C4-2B (cell line): ENCODE measurements at regions not wholly inside any gene's neighbourhood (a gene's known extent, or its start where the extent isn't known, plus 50 kb on each side); places are given as distances from the start of the nearest gene placed in this dataset.

Experiments
- H3K27ac ChIP-seq: fragments of 450-650 bp; 2 replicates; pipeline ENCODE4 v1.5.1; 2017
- ZFX ChIP-seq: fragments of 450-650 bp; IDR thresholded peaks from 2 replicates; pipeline ENCODE4 v1.6.1; 2017
- TF ChIP-seq, protein P1 (sequence below): fragments of 450-650 bp; conservative IDR thresholded peaks from 2 replicates; pipeline ENCODE4 v1.5.1; 2017; ENCODE audit warnings: mild to moderate bottlenecking

DNA sequence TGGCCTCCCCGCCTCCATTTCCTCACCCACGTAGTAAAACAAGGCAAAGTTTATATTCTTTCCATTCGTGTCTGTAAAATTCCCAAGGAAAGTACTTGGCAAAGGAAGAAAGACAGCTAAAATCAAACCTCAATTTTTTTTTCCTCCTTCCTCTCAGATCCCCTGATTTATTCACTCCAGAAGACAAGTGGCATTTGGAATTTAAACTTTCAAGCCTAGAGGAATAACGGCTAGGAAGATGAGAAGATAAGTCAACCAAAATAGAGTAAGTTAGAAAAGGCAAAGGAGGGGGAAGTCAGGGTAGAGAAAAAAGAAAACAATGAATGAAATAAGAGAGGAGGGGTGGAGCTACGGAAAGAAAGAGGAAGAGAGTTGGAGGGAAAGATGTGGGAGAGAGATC is 198.9 kb upstream of the PIK3C3 start:
- no peak for TF ChIP-seq ZFX
- TF ChIP-seq, protein P1, sequence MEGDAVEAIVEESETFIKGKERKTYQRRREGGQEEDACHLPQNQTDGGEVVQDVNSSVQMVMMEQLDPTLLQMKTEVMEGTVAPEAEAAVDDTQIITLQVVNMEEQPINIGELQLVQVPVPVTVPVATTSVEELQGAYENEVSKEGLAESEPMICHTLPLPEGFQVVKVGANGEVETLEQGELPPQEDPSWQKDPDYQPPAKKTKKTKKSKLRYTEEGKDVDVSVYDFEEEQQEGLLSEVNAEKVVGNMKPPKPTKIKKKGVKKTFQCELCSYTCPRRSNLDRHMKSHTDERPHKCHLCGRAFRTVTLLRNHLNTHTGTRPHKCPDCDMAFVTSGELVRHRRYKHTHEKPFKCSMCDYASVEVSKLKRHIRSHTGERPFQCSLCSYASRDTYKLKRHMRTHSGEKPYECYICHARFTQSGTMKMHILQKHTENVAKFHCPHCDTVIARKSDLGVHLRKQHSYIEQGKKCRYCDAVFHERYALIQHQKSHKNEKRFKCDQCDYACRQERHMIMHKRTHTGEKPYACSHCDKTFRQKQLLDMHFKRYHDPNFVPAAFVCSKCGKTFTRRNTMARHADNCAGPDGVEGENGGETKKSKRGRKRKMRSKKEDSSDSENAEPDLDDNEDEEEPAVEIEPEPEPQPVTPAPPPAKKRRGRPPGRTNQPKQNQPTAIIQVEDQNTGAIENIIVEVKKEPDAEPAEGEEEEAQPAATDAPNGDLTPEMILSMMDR = no peak
- H3K27ac ChIP-seq = no peak overlapping the region

DNA sequence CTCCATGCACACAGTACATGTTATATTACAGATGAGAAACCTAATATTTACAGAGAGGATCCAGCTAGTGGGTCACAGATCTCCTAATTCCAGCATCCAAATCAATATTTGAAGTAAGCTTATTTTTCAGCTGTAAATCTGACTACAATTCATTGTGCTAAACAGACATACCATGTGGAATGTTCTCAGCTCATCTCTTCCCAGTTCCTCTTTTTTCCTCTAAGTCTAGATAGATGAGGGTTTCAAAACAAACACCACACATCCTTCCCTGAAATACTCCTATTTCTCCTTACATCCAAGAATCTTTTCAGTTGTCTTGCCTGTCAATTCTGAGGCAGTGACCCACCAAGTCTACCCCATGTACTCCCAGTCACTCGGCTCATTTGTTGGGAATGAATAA is 200.7 kb upstream of the PIK3C3 start:
- no peak for TF ChIP-seq ZFX
- no peak overlapping the region for H3K27ac ChIP-seq

DNA sequence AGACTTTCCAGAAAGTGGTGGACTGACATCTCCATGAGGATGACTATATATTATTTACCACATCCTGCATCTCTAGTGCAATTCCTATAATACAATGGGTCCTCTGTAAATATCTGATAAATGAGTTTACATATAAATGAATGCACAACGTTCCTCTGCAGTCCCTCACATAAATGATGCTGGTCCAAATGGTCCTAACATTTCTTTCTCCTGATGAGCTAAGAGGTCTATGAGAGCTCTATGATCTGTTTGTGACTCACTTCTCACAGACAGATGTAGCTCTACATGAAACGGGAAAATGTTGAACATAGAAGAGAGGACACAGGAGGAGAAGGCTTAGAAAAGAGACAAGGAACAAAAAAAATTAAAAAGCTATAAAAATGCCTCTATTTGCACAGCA is 201.2 kb upstream of the PIK3C3 start:
- no peak overlapping the region for H3K27ac ChIP-seq
- no peak for TF ChIP-seq ZFX
- TF ChIP-seq, protein P1 = no peak

DNA sequence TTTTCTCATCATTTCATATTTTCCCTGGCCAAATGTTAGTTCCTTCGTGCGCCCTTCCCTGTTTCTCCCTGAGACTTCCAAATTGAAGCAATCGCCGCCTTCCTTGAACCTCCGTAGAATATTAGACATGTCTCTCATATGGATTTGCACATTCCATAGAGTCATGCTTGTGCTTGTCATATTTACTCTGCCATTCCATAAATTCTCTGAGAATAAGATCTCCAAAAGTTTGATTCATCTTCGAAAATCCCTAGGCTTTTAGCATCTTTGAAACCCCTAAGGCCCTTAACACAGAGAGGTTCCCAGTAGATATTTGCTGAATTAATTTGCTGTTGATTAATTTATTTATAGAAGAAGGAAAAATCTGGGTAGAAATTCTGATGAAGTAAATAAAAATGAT is 202.2 kb upstream of the PIK3C3 start:
- no peak overlapping the region for H3K27ac ChIP-seq
- no peak for TF ChIP-seq ZFX
- TF ChIP-seq, protein P1 = no peak

DNA sequence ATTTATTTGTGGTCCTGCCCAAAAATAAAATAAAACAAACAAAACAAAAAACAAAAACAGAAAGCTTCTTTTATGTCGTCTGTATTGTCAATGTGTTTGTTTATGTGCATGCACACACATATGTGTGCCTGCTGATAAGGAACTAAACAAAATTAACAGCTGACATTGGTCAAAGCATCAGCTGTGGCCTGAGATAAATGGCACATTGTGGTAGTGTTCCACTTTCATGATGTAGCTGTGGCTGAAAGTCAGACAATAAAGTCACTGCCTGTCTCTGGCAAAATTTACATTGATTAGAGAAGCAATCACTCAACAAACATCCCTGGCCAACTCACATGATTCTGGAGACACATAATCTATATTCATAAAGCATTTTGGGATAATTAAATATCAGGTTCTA is 203.4 kb upstream of the PIK3C3 start:
- TF ChIP-seq, protein P1 = no peak
- TF ChIP-seq ZFX = no peak
- H3K27ac ChIP-seq = no peak overlapping the region

DNA sequence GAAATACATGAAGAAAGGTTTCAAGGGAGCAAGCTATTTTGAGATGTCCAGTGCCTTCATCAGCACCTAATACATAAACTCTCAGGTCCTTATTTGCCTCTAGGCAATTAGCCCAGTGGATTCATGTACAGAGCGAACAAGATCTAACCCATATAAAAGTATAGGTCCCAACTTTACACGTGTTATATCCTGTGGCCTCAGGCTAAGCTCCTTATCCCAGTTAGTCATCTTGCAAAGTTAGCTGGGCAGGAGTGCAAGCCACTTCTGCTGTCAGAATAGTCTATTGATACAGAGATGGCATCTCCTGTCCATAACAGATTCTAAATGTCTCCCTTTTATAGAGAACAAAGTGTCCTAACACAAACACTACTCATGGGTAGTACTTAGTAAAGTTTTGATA is 203.9 kb upstream of the PIK3C3 start:
- TF ChIP-seq, protein P1 = no peak
- H3K27ac ChIP-seq = no peak overlapping the region

DNA sequence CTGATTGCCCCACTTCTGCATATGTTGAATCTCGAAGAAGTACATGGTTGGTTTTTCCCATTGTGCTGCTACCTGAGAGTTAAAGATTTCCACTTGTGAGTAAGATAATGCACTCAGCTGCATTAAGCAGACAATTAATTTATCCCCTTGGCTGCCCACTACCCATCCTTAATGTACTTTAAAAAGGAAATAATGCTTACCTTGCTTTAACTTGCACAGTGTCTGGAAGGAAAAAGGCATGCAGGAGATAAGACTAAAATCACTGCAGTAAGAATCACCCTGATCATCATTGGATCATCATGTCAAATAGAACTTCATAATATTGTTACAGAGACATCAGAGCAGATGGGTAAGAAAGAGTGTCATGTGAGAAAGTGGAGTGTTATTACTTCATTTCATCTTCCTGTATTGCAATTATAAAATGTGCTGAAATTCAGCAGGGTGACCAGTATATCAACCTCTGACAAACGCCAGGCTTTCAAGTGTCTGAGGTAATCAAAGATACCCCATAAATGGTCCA is 207.3 kb upstream of the PIK3C3 start:
- H3K27ac ChIP-seq = no peak overlapping the region
- TF ChIP-seq, protein P1 = no peak
- no peak for TF ChIP-seq ZFX
